ENCODE measurements at regions not wholly inside any gene's neighbourhood (a gene's known extent, or its start where the extent isn't known, plus 50 kb on each side); places are given as distances from the start of the nearest gene placed in this dataset. TPM values are rescaled to one million over a fixed set of nuclear protein-coding genes. Genes with fewer than 3 reads are reported as not detected.
"Not testable (repeated sequence)": the region's sequence is repeated elsewhere in the genome, so short reads cannot be mapped to it uniquely, and the experiment has no call there.

DNA sequence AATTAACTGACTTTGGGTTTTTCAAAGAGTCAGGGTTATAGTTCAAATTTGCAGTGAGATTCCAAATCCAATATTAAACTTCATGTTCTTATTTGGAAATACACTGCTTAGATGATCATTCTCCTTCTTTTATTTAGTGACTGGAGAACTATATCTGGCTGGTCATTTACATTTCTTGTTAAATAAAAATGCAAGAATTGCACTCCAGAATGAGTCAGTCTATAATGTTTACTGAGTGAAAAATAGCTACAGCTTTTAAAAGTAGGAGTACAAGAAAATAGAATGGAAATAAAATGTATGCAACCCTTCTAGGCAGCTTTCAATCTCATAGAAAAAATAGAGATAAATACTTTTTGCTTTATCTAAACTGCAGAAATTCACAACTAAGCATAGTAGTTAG, 54.5 kb upstream of the CD2AP start:
- Histone ChIP-seq H3K27me3 (ENCODE audit: control insufficient read depth, insufficient read depth, low read length) (no peaks in the 10 kb centered on the region), H3K36me3 (ENCODE audit: control insufficient read depth, insufficient read depth, low read length) (no peaks in the 10 kb centered on the region), H3K4me3 (ENCODE audit: low read depth, low read length) (no peak overlapping the region)
- ChIA-PET CTCF (interaction anchor here (1.3 kb wide), 1 partner anchor 9 kb away, joined by 4 read pairs; no protein-coding TSS in a partner anchor), POLR2A (no interaction called here)
- TF ChIP-seq, protein P1, sequence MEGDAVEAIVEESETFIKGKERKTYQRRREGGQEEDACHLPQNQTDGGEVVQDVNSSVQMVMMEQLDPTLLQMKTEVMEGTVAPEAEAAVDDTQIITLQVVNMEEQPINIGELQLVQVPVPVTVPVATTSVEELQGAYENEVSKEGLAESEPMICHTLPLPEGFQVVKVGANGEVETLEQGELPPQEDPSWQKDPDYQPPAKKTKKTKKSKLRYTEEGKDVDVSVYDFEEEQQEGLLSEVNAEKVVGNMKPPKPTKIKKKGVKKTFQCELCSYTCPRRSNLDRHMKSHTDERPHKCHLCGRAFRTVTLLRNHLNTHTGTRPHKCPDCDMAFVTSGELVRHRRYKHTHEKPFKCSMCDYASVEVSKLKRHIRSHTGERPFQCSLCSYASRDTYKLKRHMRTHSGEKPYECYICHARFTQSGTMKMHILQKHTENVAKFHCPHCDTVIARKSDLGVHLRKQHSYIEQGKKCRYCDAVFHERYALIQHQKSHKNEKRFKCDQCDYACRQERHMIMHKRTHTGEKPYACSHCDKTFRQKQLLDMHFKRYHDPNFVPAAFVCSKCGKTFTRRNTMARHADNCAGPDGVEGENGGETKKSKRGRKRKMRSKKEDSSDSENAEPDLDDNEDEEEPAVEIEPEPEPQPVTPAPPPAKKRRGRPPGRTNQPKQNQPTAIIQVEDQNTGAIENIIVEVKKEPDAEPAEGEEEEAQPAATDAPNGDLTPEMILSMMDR (IDR thresholded peaks at IDR 0.05; ENCODE audit: insufficient read depth, low read depth, low read length) = no peak
- DNase-seq (ENCODE audit: low read depth) = no peak

- no peak for DNase-seq (ENCODE audit: low read depth)
- H3K27me3 ChIP-seq (ENCODE audit: control insufficient read depth, insufficient read depth, low read length) = no peaks in the 10 kb centered on the region
- POLR2A ChIA-PET = no interaction called here
- TF ChIP-seq, protein P1 (IDR thresholded peaks at IDR 0.05; ENCODE audit: insufficient read depth, low read depth, low read length) = no peak
- no peak overlapping the region for H3K4me3 ChIP-seq (ENCODE audit: low read depth, low read length)
- CTCF ChIA-PET = no interaction called here
- H3K36me3 ChIP-seq (ENCODE audit: control insufficient read depth, insufficient read depth, low read length) = no peaks in the 10 kb centered on the region
Measured at GRCh38 chr6:47424436-47424836, 53.2 kb upstream of the CD2AP start.

- H3K36me3 ChIP-seq (ENCODE audit: control insufficient read depth, insufficient read depth, low read length); H3K27me3 ChIP-seq (ENCODE audit: control insufficient read depth, insufficient read depth, low read length); POLR2A ChIA-PET; DNase-seq (ENCODE audit: low read depth); CTCF ChIA-PET; H3K4me3 ChIP-seq (ENCODE audit: low read depth, low read length): not testable (repeated sequence)
Measured at GRCh38 chr6:47425724-47426123, 51.9 kb upstream of the CD2AP start.

DNA sequence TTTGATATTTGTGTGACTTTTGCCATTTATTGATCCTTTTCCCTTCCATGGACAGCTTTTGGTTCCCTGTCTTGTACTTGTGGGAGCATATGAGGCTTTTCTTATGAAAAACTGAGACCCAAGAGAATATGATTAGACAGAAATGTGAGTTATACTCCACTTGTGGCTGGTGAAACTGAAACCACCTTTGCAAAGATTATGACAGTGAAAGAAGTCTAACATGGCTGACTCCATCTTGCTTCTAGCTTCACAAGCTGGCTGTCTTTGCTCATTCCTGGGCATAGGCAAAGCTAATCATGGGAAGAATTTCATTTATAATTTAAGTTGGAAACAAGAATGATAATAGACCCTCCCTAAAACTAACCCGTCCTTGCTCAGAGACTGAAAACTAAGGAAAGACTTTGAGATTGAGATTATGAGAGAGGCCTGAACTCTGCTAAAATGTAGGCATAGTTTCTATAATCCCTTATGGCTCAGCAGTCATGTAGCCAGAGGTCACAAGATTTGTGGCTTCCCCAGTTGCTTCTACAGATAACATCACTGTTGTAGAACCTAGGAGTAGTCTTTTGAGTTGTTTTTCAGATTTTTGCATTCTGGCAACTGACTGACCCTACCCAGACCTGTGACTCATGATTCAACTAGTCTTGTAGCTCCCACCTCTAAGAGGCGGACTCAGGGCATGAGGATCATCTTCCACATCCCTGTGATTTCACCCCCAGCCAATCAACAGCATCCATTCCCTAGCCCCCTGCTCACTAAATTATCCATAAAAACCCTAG, 50.9 kb upstream of the CD2AP start:
- H3K27me3 ChIP-seq (ENCODE audit: control insufficient read depth, insufficient read depth, low read length) = no peaks in the 10 kb centered on the region
- no peaks in the 10 kb centered on the region for H3K36me3 ChIP-seq (ENCODE audit: control insufficient read depth, insufficient read depth, low read length)
- no peak overlapping the region for H3K4me3 ChIP-seq (ENCODE audit: low read depth, low read length)
- no peak for DNase-seq (ENCODE audit: low read depth)
- POLR2A ChIA-PET = no interaction called here
- CTCF ChIA-PET = interaction anchor here (1.1 kb wide), 1 partner anchor 11 kb away, joined by 3 read pairs; no protein-coding TSS in a partner anchor
- TF ChIP-seq, protein P1 (IDR thresholded peaks at IDR 0.05; ENCODE audit: insufficient read depth, low read depth, low read length) = no peak

DNA sequence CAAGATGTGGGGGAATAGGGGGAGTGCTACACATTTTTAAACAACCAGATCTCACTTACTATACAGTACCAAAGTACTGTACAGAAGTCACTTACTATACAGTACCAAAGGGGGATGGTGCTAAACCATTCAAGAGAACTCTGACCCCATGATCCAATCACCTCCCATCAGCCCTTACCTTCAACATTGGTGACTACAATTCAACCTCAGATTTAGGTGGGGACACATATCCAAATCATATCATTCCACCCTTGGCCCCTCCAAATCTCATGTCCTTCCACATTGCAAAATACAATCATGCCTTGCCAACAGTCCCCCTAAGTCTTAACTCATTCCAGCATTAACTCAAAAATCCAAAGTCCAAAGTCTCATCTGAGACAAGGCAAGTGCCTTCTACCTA, 49.9 kb upstream of the CD2AP start:
- DNase-seq (ENCODE audit: low read depth) = no peak
- ChIA-PET POLR2A (no interaction called here), CTCF (no interaction called here)
- Histone ChIP-seq H3K4me3 (ENCODE audit: low read depth, low read length) (no peak overlapping the region), H3K36me3 (ENCODE audit: control insufficient read depth, insufficient read depth, low read length) (no peaks in the 10 kb centered on the region), H3K27me3 (ENCODE audit: control insufficient read depth, insufficient read depth, low read length) (no peaks in the 10 kb centered on the region)
- TF ChIP-seq, protein P1 (IDR thresholded peaks at IDR 0.05; ENCODE audit: insufficient read depth, low read depth, low read length) = no peak

Small RNA genes in the stretch of these regions (small RNA-seq; reads per million reads assigned to genes)
- gene B3GNTL1P2 (ENCODE audit: insufficient read length, low read depth, low replicate concordance) = not detected
